Activated CD8-positive, alpha-beta T cell treated with anti-CD3 and anti-CD28 coated beads for 36 hours (primary cell): ENCODE measurements at regions not wholly inside any gene's neighbourhood (a gene's known extent, or its start where the extent isn't known, plus 50 kb on each side); places are given as distances from the start of the nearest gene placed in this dataset.

Experiments used
- ATAC-seq: fragments of 200-7000 bp; cut with Tn5 transposase; one replicate; pipeline ENCODE4 v1.10.0; 2021; ENCODE audit warnings: mild to moderate bottlenecking, moderate library complexity
- CTCF ChIA-PET: fragments of 350-600 bp; sonication (Branson Sonifier 250); formaldehyde crosslinking; loops from one replicate; lab custom pipeline; 2021; ENCODE audit warnings: antibody characterized with exemption; lab: Charles Lee
- POLR2A ChIA-PET: fragments of 350-600 bp; sonication (Branson Sonifier 250); formaldehyde crosslinking; loops from one replicate; lab custom pipeline; 2021; ENCODE audit warnings: antibody characterized with exemption; lab: Charles Lee
- DNase-seq: peaks from one replicate; pipeline ENCODE4 v3.0.0-alpha.2; 2020
- H3K27ac Mint-ChIP-seq: one replicate; pipeline ENCODE4 v1.8.0; 2021; ENCODE audit warnings: mild to moderate bottlenecking, mixed read lengths
- H3K27me3 Mint-ChIP-seq: one replicate; pipeline ENCODE4 v1.8.0; 2021; ENCODE audit warnings: mixed read lengths
- H3K36me3 Mint-ChIP-seq: one replicate; pipeline ENCODE4 v1.8.0; 2021; ENCODE audit warnings: low read depth, mixed read lengths
- H3K4me1 Mint-ChIP-seq: one replicate; pipeline ENCODE4 v1.8.0; 2021; ENCODE audit warnings: low read depth, mixed read lengths
- H3K4me3 Mint-ChIP-seq: one replicate; pipeline ENCODE4 v1.8.0; 2021; ENCODE audit warnings: mild to moderate bottlenecking, moderate library complexity, mixed read lengths
- H3K9me3 Mint-ChIP-seq: one replicate; pipeline ENCODE4 v1.8.0; 2021; ENCODE audit warnings: mixed read lengths
- CTCF ChIP-seq: fragments of 200-600 bp; IDR thresholded peaks from one replicate; pipeline ENCODE4 v1.8.0; 2022; ENCODE audit warnings: antibody characterized with exemption, mild to moderate bottlenecking
- intact Hi-C: fragments of 100-400 bp; cut with micrococcal nuclease; formaldehyde crosslinking; loops from one replicate; pipeline ENCODE4 v1.10.0; 2022

DNA sequence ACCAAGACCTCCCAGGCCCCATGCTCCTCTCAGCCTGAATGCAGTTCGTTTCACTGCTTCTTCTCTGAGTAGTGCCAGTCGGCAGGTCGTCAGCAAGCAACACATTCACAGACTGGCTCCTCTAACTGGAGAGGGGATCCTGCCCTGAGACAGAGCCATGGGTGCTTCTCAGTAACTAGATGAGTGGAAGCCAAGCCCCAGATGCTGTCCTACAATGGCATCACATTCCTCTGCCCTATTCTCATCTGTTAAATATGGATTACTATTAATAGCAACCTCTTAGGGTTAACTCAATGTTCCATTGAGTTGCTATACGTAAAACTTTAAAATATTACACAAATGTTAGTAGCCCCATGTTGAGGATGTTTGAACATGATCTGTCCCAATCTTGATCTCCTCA, 84.2 kb upstream of the S1PR1 start:
- peak overlapping the region; percentile 73 for H3K27ac Mint-ChIP-seq
- no peaks in the 10 kb centered on the region for H3K36me3 Mint-ChIP-seq
- POLR2A ChIA-PET: no interaction called here
- ATAC-seq: no peak
- no peaks in the 10 kb centered on the region for H3K27me3 Mint-ChIP-seq
- H3K4me1 Mint-ChIP-seq: peaks cover 57% of the 10 kb centered on the region
- TF ChIP-seq CTCF: no peak
- DNase-seq: no peak
- no peaks in the 10 kb centered on the region for H3K9me3 Mint-ChIP-seq
- CTCF ChIA-PET: no interaction called here
- intact Hi-C loops: no loop called here
- no peak overlapping the region for H3K4me3 Mint-ChIP-seq

DNA sequence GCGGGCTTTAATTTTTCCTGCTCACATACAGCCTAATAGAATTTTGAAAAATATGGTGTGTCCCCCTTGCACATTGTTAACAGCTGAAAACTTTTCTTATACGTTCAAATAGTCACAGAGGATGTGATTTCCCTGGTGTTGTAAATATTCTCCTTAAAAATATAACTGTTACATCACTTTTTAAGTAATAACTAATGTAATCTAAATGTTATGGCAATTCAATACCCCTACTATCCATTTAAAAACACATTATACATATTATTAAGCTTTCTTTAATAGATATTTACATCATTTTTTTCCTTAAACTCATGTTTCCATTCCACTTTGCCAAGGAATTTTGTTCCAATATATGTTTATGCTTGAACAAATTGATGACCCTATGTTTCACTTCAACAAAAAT, 85.5 kb upstream of the S1PR1 start:
- no peak for TF ChIP-seq CTCF
- no peak overlapping the region for H3K27ac Mint-ChIP-seq
- H3K4me3 Mint-ChIP-seq: no peak overlapping the region
- no peaks in the 10 kb centered on the region for H3K9me3 Mint-ChIP-seq
- CTCF ChIA-PET: interaction anchor here (0.9 to 3.3 kb wide), 3 partner anchors 13 to 137 kb away, joined by 4 to 12 read pairs (median 5); no protein-coding TSS in a partner anchor
- DNase-seq: no peak
- H3K4me1 Mint-ChIP-seq: peaks cover 58% of the 10 kb centered on the region
- no peaks in the 10 kb centered on the region for H3K27me3 Mint-ChIP-seq
- intact Hi-C loops: no loop called here
- no peak for ATAC-seq
- no peaks in the 10 kb centered on the region for H3K36me3 Mint-ChIP-seq
- POLR2A ChIA-PET: interaction anchor here (0.6 kb wide), 1 partner anchor 13 kb away, joined by 3 read pairs; no protein-coding TSS in a partner anchor

DNA sequence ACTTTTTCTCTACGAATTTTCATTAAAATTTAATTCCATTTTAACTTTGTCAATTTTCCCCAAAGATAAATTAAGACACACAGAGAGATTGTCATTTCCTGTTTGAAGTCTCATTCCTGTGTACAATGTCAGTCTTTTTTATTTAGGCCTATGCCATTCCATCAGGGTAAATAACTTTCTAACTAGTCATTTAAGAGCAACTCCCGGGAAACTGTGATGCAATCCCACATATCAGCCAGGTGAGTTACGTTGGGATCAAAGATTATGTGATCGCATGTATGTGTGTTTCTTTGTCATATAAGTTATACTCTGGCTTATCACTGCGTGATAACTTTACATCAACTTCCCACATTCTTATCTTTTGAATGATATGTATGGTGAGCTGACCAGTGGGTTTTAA, 86.1 kb upstream of the S1PR1 start:
- intact Hi-C loops: no loop called here
- CTCF ChIA-PET: interaction anchor here (0.9 to 3.3 kb wide), 3 partner anchors 12 to 138 kb away, joined by 4 to 12 read pairs (median 5); no protein-coding TSS in a partner anchor
- POLR2A ChIA-PET: no interaction called here
- Mint-ChIP-seq H3K4me3 (no peak overlapping the region), H3K9me3 (no peaks in the 10 kb centered on the region), H3K27ac (no peak overlapping the region), H3K27me3 (no peaks in the 10 kb centered on the region), H3K36me3 (no peaks in the 10 kb centered on the region), H3K4me1 (peaks cover 56% of the 10 kb centered on the region)
- DNase-seq (no peak), ATAC-seq (no peak)
- no peak for TF ChIP-seq CTCF

- no peak overlapping the region for H3K4me3 Mint-ChIP-seq
- H3K27ac Mint-ChIP-seq: no peak overlapping the region
- POLR2A ChIA-PET: no interaction called here
- no peak for TF ChIP-seq CTCF
- peaks cover 55% of the 10 kb centered on the region for H3K4me1 Mint-ChIP-seq
- no peaks in the 10 kb centered on the region for H3K36me3 Mint-ChIP-seq
- no peaks in the 10 kb centered on the region for H3K9me3 Mint-ChIP-seq
- H3K27me3 Mint-ChIP-seq: no peaks in the 10 kb centered on the region
- intact Hi-C loops: no loop called here
- ATAC-seq (no peak), DNase-seq (no peak)
- CTCF ChIA-PET: interaction anchor here (1.6 to 3.3 kb wide), 3 partner anchors 11 to 138 kb away, joined by 5 to 12 read pairs (median 5); no protein-coding TSS in a partner anchor
These were observed 86.6 kb upstream of the S1PR1 start for GRCh38 chr1:101150266-101150665.

GRCh38 chr1:101148980-101149379, 87.8 kb upstream of the S1PR1 start:
- CTCF ChIA-PET: interaction anchor here (0.9 to 3.3 kb wide), 3 partner anchors 9 to 139 kb away, joined by 4 to 12 read pairs (median 5); no protein-coding TSS in a partner anchor

More at GRCh38 chr1:101148980-101149379, 87.8 kb upstream of the S1PR1 start:
- no peak overlapping the region for H3K4me3 Mint-ChIP-seq
- TF ChIP-seq CTCF: no peak
- intact Hi-C loops: no loop called here
- H3K36me3 Mint-ChIP-seq: no peaks in the 10 kb centered on the region
- POLR2A ChIA-PET: interaction anchor here (1.1 kb wide), 1 partner anchor 9 kb away, joined by 5 read pairs; no protein-coding TSS in a partner anchor
- H3K27ac Mint-ChIP-seq: peak overlapping the region; percentile 46
- no peak for ATAC-seq
- no peaks in the 10 kb centered on the region for H3K27me3 Mint-ChIP-seq
- H3K9me3 Mint-ChIP-seq: no peaks in the 10 kb centered on the region
- H3K4me1 Mint-ChIP-seq: peaks cover 53% of the 10 kb centered on the region
- DNase-seq: no peak
